WTC11 (cell line): ENCODE measurements at regions not wholly inside any gene's neighbourhood (a gene's known extent, or its start where the extent isn't known, plus 50 kb on each side); places are given as distances from the start of the nearest gene placed in this dataset.

ENCODE experiments used
- CREB1 ChIP-seq: sonication (generic); formaldehyde crosslinking; IDR thresholded peaks from 2 replicates; pipeline ENCODE4 v1.8.0; 2023; ENCODE audit warnings: mild to moderate bottlenecking, missing genetic modification reagents
- FOXK1 ChIP-seq: sonication (generic); formaldehyde crosslinking; IDR thresholded peaks from 2 replicates; pipeline ENCODE4 v1.8.0; 2022; ENCODE audit warnings: mild to moderate bottlenecking, moderate library complexity, missing genetic modification reagents
- IRF2 ChIP-seq: sonication (generic); formaldehyde crosslinking; IDR thresholded peaks from 2 replicates; pipeline ENCODE4 v1.8.0; 2022; ENCODE audit warnings: low read depth, missing genetic modification reagents, borderline replicate concordance
- NFYB ChIP-seq: sonication (generic); formaldehyde crosslinking; conservative IDR thresholded peaks from 2 replicates; pipeline ENCODE4 v1.8.0; 2022; ENCODE audit warnings: low read depth, missing genetic modification reagents
- NR3C1 ChIP-seq: sonication (generic); formaldehyde crosslinking; conservative IDR thresholded peaks from 2 replicates; pipeline ENCODE4 v1.8.1; 2023; ENCODE audit warnings: low read depth, mild to moderate bottlenecking, missing genetic modification reagents
- PREB ChIP-seq: sonication (generic); formaldehyde crosslinking; IDR thresholded peaks from 2 replicates; pipeline ENCODE4 v1.8.1; 2022; ENCODE audit warnings: mild to moderate bottlenecking, missing genetic modification reagents, moderate library complexity, borderline replicate concordance
- SOX15 ChIP-seq: fragments of 250-450 bp; sonication (Bioruptor Pico); IDR thresholded peaks from 2 replicates; pipeline ENCODE4 v1.9.0; 2021; ENCODE audit warnings: mild to moderate bottlenecking
- TCF7 ChIP-seq: sonication (generic); formaldehyde crosslinking; IDR thresholded peaks from 2 replicates; pipeline ENCODE4 v1.8.0; 2022; ENCODE audit warnings: mild to moderate bottlenecking, low read depth, missing genetic modification reagents, moderate library complexity
- ZNF423 ChIP-seq: fragments of 250-450 bp; sonication (Bioruptor Pico); IDR thresholded peaks from 2 replicates; pipeline ENCODE4 v2.1.2; 2022; ENCODE audit warnings: mild to moderate bottlenecking, moderate library complexity
- TF ChIP-seq, protein P1 (sequence below): sonication (generic); formaldehyde crosslinking; IDR thresholded peaks from 2 replicates; pipeline ENCODE4 v1.8.1; 2022; ENCODE audit warnings: missing genetic modification reagents, borderline replicate concordance
- TF ChIP-seq, protein P2 (sequence below): sonication (generic); formaldehyde crosslinking; IDR thresholded peaks from 2 replicates; pipeline ENCODE4 v1.8.0; 2022; ENCODE audit warnings: mild to moderate bottlenecking, missing genetic modification reagents
- TF ChIP-seq, protein P3 (sequence below): fragments of 200-600 bp; IDR thresholded peaks from 2 replicates; pipeline ENCODE4 v1.8.0; 2022; ENCODE audit warnings: antibody characterized with exemption
- TF ChIP-seq, protein P4 (sequence below): sonication (generic); formaldehyde crosslinking; IDR thresholded peaks from 2 replicates; pipeline ENCODE4 v1.8.0; 2023; ENCODE audit warnings: missing genetic modification reagents
- TF ChIP-seq, protein P5 (sequence below): sonication (generic); formaldehyde crosslinking; IDR thresholded peaks from 2 replicates; pipeline ENCODE4 v1.8.1; 2022; ENCODE audit warnings: low read depth, missing genetic modification reagents, borderline replicate concordance

DNA sequence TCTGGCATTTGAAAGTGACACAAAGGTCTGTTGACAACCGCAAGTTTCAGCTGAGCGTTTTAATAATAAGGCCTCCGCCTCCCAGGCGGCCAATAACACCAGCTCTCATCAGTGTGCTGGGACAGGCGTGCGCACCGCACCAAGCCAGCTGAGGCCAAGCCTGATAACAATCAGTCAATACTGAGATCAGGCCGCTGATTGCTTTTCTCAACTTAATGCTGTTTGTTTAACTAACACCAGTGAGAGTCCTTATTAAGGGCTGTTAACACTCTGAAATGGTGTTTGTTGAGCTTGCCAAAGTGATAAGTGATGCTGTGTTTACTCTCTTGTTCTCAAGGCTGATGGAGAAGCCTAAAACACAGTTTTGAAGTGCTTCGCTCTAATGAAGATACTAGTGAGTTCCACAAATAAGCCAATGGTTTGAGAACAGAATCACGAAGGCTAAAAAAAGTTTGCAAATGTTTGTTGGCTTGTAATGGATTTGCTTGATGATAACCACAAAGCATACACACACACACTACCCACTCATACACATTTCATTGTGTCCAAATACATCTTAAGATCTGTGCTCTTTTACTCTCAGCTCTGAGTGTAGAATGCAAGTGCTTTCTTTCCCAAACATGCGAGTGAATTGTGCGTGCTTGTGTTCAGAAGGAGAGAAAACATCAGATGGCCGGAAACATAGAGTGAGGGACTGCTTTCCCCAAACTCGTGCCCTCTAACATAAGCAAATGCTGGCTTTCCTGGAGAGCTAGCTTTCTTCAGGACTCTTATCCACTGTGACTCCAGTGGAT lies 330.4 kb upstream of the KLF4 start:
- TF ChIP-seq CREB1 (CRISPR knock-in tag) (no peak), NR3C1 (CRISPR knock-in tag) (no peak), IRF2 (CRISPR knock-in tag) (no peak), TCF7 (CRISPR knock-in tag) (no peak), NFYB (no peak), SOX15 (CRISPR knock-in tag) (no peak), FOXK1 (CRISPR knock-in tag) (no peak), ZNF423 (CRISPR knock-in tag) (no peak), PREB (CRISPR knock-in tag) (no peak)
- TF ChIP-seq, protein P1, sequence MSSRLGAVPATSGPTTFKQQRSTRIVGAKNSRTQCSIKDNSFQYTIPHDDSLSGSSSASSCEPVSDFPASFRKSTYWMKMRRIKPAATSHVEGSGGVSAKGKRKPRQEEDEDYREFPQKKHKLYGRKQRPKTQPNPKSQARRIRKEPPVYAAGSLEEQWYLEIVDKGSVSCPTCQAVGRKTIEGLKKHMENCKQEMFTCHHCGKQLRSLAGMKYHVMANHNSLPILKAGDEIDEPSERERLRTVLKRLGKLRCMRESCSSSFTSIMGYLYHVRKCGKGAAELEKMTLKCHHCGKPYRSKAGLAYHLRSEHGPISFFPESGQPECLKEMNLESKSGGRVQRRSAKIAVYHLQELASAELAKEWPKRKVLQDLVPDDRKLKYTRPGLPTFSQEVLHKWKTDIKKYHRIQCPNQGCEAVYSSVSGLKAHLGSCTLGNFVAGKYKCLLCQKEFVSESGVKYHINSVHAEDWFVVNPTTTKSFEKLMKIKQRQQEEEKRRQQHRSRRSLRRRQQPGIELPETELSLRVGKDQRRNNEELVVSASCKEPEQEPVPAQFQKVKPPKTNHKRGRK (CRISPR knock-in tag), result no peak
- TF ChIP-seq, protein P2, sequence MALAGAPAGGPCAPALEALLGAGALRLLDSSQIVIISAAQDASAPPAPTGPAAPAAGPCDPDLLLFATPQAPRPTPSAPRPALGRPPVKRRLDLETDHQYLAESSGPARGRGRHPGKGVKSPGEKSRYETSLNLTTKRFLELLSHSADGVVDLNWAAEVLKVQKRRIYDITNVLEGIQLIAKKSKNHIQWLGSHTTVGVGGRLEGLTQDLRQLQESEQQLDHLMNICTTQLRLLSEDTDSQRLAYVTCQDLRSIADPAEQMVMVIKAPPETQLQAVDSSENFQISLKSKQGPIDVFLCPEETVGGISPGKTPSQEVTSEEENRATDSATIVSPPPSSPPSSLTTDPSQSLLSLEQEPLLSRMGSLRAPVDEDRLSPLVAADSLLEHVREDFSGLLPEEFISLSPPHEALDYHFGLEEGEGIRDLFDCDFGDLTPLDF (CRISPR knock-in tag), result no peak
- TF ChIP-seq, protein P3, sequence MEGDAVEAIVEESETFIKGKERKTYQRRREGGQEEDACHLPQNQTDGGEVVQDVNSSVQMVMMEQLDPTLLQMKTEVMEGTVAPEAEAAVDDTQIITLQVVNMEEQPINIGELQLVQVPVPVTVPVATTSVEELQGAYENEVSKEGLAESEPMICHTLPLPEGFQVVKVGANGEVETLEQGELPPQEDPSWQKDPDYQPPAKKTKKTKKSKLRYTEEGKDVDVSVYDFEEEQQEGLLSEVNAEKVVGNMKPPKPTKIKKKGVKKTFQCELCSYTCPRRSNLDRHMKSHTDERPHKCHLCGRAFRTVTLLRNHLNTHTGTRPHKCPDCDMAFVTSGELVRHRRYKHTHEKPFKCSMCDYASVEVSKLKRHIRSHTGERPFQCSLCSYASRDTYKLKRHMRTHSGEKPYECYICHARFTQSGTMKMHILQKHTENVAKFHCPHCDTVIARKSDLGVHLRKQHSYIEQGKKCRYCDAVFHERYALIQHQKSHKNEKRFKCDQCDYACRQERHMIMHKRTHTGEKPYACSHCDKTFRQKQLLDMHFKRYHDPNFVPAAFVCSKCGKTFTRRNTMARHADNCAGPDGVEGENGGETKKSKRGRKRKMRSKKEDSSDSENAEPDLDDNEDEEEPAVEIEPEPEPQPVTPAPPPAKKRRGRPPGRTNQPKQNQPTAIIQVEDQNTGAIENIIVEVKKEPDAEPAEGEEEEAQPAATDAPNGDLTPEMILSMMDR, result no peak
- TF ChIP-seq, protein P4, sequence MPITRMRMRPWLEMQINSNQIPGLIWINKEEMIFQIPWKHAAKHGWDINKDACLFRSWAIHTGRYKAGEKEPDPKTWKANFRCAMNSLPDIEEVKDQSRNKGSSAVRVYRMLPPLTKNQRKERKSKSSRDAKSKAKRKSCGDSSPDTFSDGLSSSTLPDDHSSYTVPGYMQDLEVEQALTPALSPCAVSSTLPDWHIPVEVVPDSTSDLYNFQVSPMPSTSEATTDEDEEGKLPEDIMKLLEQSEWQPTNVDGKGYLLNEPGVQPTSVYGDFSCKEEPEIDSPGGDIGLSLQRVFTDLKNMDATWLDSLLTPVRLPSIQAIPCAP (CRISPR knock-in tag), result no peak
- TF ChIP-seq, protein P5, sequence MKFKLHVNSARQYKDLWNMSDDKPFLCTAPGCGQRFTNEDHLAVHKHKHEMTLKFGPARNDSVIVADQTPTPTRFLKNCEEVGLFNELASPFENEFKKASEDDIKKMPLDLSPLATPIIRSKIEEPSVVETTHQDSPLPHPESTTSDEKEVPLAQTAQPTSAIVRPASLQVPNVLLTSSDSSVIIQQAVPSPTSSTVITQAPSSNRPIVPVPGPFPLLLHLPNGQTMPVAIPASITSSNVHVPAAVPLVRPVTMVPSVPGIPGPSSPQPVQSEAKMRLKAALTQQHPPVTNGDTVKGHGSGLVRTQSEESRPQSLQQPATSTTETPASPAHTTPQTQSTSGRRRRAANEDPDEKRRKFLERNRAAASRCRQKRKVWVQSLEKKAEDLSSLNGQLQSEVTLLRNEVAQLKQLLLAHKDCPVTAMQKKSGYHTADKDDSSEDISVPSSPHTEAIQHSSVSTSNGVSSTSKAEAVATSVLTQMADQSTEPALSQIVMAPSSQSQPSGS, result no peak
